H9 (cell line): ENCODE measurements at regions not wholly inside any gene's neighbourhood (a gene's known extent, or its start where the extent isn't known, plus 50 kb on each side); places are given as distances from the start of the nearest gene placed in this dataset.
A peak's percentile ranks its signal among the peaks of the same experiment; 100 is the strongest.

Experiments used
- DNase-seq: peaks from one replicate; pipeline ENCODE4 v3.0.0-alpha.2; 2017
- H2AFZ ChIP-seq: one replicate; pipeline ENCODE4 v1.6.1; 2013; ENCODE audit warnings: mild to moderate bottlenecking, low read length, control low read depth, moderate library complexity
- H2AK5ac ChIP-seq: 2 replicates; pipeline ENCODE4 v1.6.1; 2013; ENCODE audit warnings: low read length, control low read depth, mixed read lengths; ENCODE audit not compliant: insufficient read length
- H2BK120ac ChIP-seq: one replicate; pipeline ENCODE4 v1.6.1; 2013; ENCODE audit warnings: low read depth, mild to moderate bottlenecking, low read length, control low read depth, inconsistent platforms; ENCODE audit not compliant: poor library complexity, severe bottlenecking
- H2BK12ac ChIP-seq: 2 replicates; pipeline ENCODE4 v1.6.1; 2013; ENCODE audit warnings: low read length, control low read depth, mixed read lengths, low read depth; ENCODE audit not compliant: insufficient read length
- H2BK15ac ChIP-seq: 2 replicates; pipeline ENCODE4 v1.6.1; 2013; ENCODE audit warnings: low read depth, low read length, control low read depth
- H2BK20ac ChIP-seq: one replicate; pipeline ENCODE4 v1.6.1; 2013; ENCODE audit warnings: low read depth, mild to moderate bottlenecking, low read length, control low read depth, inconsistent platforms; ENCODE audit not compliant: poor library complexity, severe bottlenecking
- H2BK5ac ChIP-seq: 2 replicates; pipeline ENCODE4 v1.6.1; 2013; ENCODE audit warnings: low read length, control low read depth, mixed read lengths; ENCODE audit not compliant: insufficient read length
- H3K14ac ChIP-seq: 2 replicates; pipeline ENCODE4 v1.6.1; 2013; ENCODE audit warnings: low read length, control low read depth; ENCODE audit not compliant: insufficient read depth
- H3K18ac ChIP-seq: 2 replicates; pipeline ENCODE4 v1.6.1; 2013; ENCODE audit warnings: low read depth, mild to moderate bottlenecking, mixed read lengths, low read length, control low read depth; ENCODE audit not compliant: insufficient read length
- H3K23ac ChIP-seq: 2 replicates; pipeline ENCODE4 v1.6.1; 2013; ENCODE audit warnings: low read length, control low read depth, mixed read lengths, low read depth; ENCODE audit not compliant: insufficient read length
- H3K23me2 ChIP-seq: 2 replicates; pipeline ENCODE4 v1.6.1; 2013; ENCODE audit warnings: low read depth, mild to moderate bottlenecking, mixed read lengths, low read length, control low read depth; ENCODE audit not compliant: insufficient read length, poor library complexity, severe bottlenecking
- H3K27ac ChIP-seq: 2 replicates; pipeline ENCODE4 v1.5.1; 2013; ENCODE audit warnings: low read length, control low read depth, mixed read lengths, low read depth; ENCODE audit not compliant: insufficient read length
- H3K27me3 ChIP-seq: 2 replicates; pipeline ENCODE4 v1.6.1; 2013; ENCODE audit warnings: low read length, control low read depth, inconsistent platforms; ENCODE audit not compliant: insufficient read depth
- H3K4ac ChIP-seq: 2 replicates; pipeline ENCODE4 v1.6.1; 2013; ENCODE audit warnings: low read depth, mild to moderate bottlenecking, control low read depth, inconsistent platforms, low read length, moderate library complexity
- H3K4me1 ChIP-seq: 2 replicates; pipeline ENCODE4 v1.6.1; 2013; ENCODE audit warnings: low read length, control low read depth, inconsistent platforms; ENCODE audit not compliant: insufficient read depth
- H3K4me2 ChIP-seq: 2 replicates; pipeline ENCODE4 v1.6.1; 2013; ENCODE audit warnings: low read length, control low read depth, mixed read lengths; ENCODE audit not compliant: insufficient read length, insufficient read depth
- H3K56ac ChIP-seq: 2 replicates; pipeline ENCODE4 v1.6.1; 2013; ENCODE audit warnings: low read depth, mild to moderate bottlenecking, mixed read lengths, low read length, control low read depth; ENCODE audit not compliant: insufficient read length
- H3K79me1 ChIP-seq: 2 replicates; pipeline ENCODE4 v1.6.1; 2013; ENCODE audit warnings: low read depth, mild to moderate bottlenecking, moderate library complexity, low read length, control low read depth, inconsistent platforms; ENCODE audit not compliant: insufficient read depth, poor library complexity, severe bottlenecking
- H3K79me2 ChIP-seq: 2 replicates; pipeline ENCODE4 v1.6.1; 2013; ENCODE audit warnings: low read length, control low read depth, inconsistent platforms; ENCODE audit not compliant: insufficient read depth
- H3K9ac ChIP-seq: 2 replicates; pipeline ENCODE4 v1.6.1; 2013; ENCODE audit warnings: low read length, control low read depth, mixed read lengths; ENCODE audit not compliant: insufficient read length; ENCODE audit errors: extremely low read depth
- H3K9me3 ChIP-seq: one replicate; pipeline ENCODE4 v1.6.1; 2013; ENCODE audit warnings: low read depth, low read length, inconsistent platforms; ENCODE audit not compliant: control insufficient read depth
- H3T11ph ChIP-seq: one replicate; pipeline ENCODE4 v1.6.1; 2013; ENCODE audit warnings: mild to moderate bottlenecking, low read length, control low read depth, inconsistent platforms
- H4K20me1 ChIP-seq: one replicate; pipeline ENCODE4 v1.6.1; 2013; ENCODE audit not compliant: control insufficient read depth, insufficient read length, insufficient read depth
- H4K5ac ChIP-seq: 2 replicates; pipeline ENCODE4 v1.6.1; 2013; ENCODE audit warnings: low read depth, mild to moderate bottlenecking, mixed read lengths, low read length, control low read depth; ENCODE audit not compliant: insufficient read length
- H4K8ac ChIP-seq: replicated peaks from 2 replicates; pipeline ENCODE4 v1.6.1; 2013; ENCODE audit warnings: low read length, control low read depth, mixed read lengths, low read depth; ENCODE audit not compliant: insufficient read length
- H4K91ac ChIP-seq: 2 replicates; pipeline ENCODE4 v1.6.1; 2013; ENCODE audit warnings: low read depth, mild to moderate bottlenecking, moderate library complexity, mixed read lengths, low read length, control low read depth; ENCODE audit not compliant: insufficient read length
- H3K27ac Mint-ChIP-seq, 3 experiments: 2 replicates in 2 of 3; 3 replicates in 1 of 3; pipeline ENCODE4 v1.8.0; 2020 to 2021; ENCODE audit warnings: mixed read lengths in 3 of 3, mild to moderate bottlenecking in 1 of 3, moderate library complexity in 1 of 3
- H3K27me3 Mint-ChIP-seq: 2 replicates; pipeline ENCODE4 v1.8.0; 2021; ENCODE audit warnings: low read depth, mild to moderate bottlenecking, moderate library complexity, mixed read lengths
- H3K36me3 Mint-ChIP-seq, 3 experiments: 2 replicates in 2 of 3; 3 replicates in 1 of 3; pipeline ENCODE4 v1.8.0; 2020 to 2021; ENCODE audit warnings: low read depth in 3 of 3, mixed read lengths in 3 of 3; ENCODE audit not compliant: insufficient read depth in 1 of 3
- H3K4me1 Mint-ChIP-seq, 2 experiments: 2 replicates each; pipeline ENCODE4 v1.8.0; 2020; ENCODE audit warnings: mixed read lengths in 2 of 2
- H3K4me3 Mint-ChIP-seq, 2 experiments: 2 replicates in 1 of 2; 3 replicates in 1 of 2; pipeline ENCODE4 v1.8.0; 2020 to 2021; ENCODE audit warnings: mild to moderate bottlenecking in 2 of 2, mixed read lengths in 2 of 2, moderate library complexity in 1 of 2
- H3K9me3 Mint-ChIP-seq, 2 experiments: 2 replicates in 1 of 2; 3 replicates in 1 of 2; pipeline ENCODE4 v1.8.0; 2020; ENCODE audit warnings: mild to moderate bottlenecking in 2 of 2, mixed read lengths in 2 of 2, moderate library complexity in 1 of 2
- CTCF ChIP-seq: fragments of 200-600 bp; sonication (generic); conservative IDR thresholded peaks from 3 replicates; pipeline ENCODE4 v1.8.0; 2021; ENCODE audit warnings: antibody characterized with exemption, mild to moderate bottlenecking
- WGBS: extraction: QIAGEN DNeasy Blood & Tissue Kit; methylation state at CpG from one replicate; pipeline ENCODE4 v1.1.7; 2013; ENCODE audit warnings: missing lambda C conversion rate, low lambda C conversion rate, mixed read lengths; ENCODE audit not compliant: insufficient read length; ENCODE audit errors: extremely low coverage; 5-methylcytosine and 5-hydroxymethylcytosine counted together

- DNase-seq = peak; percentile 23
- H3K79me2 ChIP-seq = no peaks in the 10 kb centered on the region
- no peak overlapping the region for H3T11ph ChIP-seq
- H2BK15ac ChIP-seq = no peak overlapping the region
- H2BK20ac ChIP-seq = no peak overlapping the region
- Mint-ChIP-seq H3K36me3 (no peaks in the 10 kb centered on the region; a peak in 2 of 7 replicates), H3K4me3 (no peak overlapping the region), H3K27me3 (no peaks in the 10 kb centered on the region), H3K4me1 (peaks cover 7 to 10% of the 10 kb centered on the region in 2 experiments; a peak in 1 of 4 replicates), H3K27ac (no peak overlapping the region), H3K9me3 (no peaks in the 10 kb centered on the region; a peak in 3 of 5 replicates)
- no peak overlapping the region for H3K18ac ChIP-seq
- no peak overlapping the region for H4K91ac ChIP-seq
- no peak overlapping the region for H3K9ac ChIP-seq
- H3K23me2 ChIP-seq = no peaks in the 10 kb centered on the region
- H3K23ac ChIP-seq = no peak overlapping the region
- no peak overlapping the region for H2BK12ac ChIP-seq
- no peak overlapping the region for H4K8ac ChIP-seq
- H3K79me1 ChIP-seq = no peaks in the 10 kb centered on the region
- no peaks in the 10 kb centered on the region for H3K27me3 ChIP-seq
- H4K5ac ChIP-seq = no peak overlapping the region
- H2BK5ac ChIP-seq = no peak overlapping the region
- H3K4me2 ChIP-seq = no peak overlapping the region
- no peak overlapping the region for H3K27ac ChIP-seq
- no peaks in the 10 kb centered on the region for H3K9me3 ChIP-seq
- no peak overlapping the region for H3K56ac ChIP-seq
- H3K4ac ChIP-seq = no peak overlapping the region
- H4K20me1 ChIP-seq = no peaks in the 10 kb centered on the region
- no peak overlapping the region for H3K14ac ChIP-seq
- no peak overlapping the region for H2AFZ ChIP-seq
- no peak overlapping the region for H2AK5ac ChIP-seq
- WGBS = no CpG with 5 or more reads among the region's 2 CpGs
- H3K4me1 ChIP-seq = no peaks in the 10 kb centered on the region
- no peak; the same call in 2 of the 3 replicates for TF ChIP-seq CTCF
- no peak overlapping the region for H2BK120ac ChIP-seq
Measured at GRCh38 chr10:46226232-46226631, 60.6 kb upstream of the ANTXRL start.
